Large intestine (tissue), 3 donors: ENCODE measurements at regions not wholly inside any gene's neighbourhood (a gene's known extent, or its start where the extent isn't known, plus 50 kb on each side); places are given as distances from the start of the nearest gene placed in this dataset.

Source experiments
- DNase-seq, 2 donors: peaks; one replicate each; pipeline versions ENCODE4 v3.0.0 to v3.0.0-alpha.2; 2013
- H3K27ac ChIP-seq: one replicate; pipeline ENCODE4 v1.5.1; 2013; ENCODE audit warnings: low read length
- H3K27me3 ChIP-seq: 2 replicates; pipeline ENCODE4 v1.6.1; 2013; ENCODE audit warnings: low read length; ENCODE audit not compliant: control insufficient read depth, insufficient read depth
- H3K36me3 ChIP-seq: 2 replicates; pipeline ENCODE4 v1.6.1; 2013; ENCODE audit warnings: low read length; ENCODE audit not compliant: control insufficient read depth, insufficient read depth
- H3K4me1 ChIP-seq: one replicate; pipeline ENCODE4 v1.6.1; 2013; ENCODE audit warnings: low read length; ENCODE audit not compliant: control insufficient read depth, insufficient read depth
- H3K4me3 ChIP-seq: one replicate; pipeline ENCODE4 v1.5.1; 2013; ENCODE audit warnings: low read length
- H3K9me3 ChIP-seq: one replicate; pipeline ENCODE4 v1.6.1; 2013; ENCODE audit warnings: mild to moderate bottlenecking, low read depth, low read length, moderate library complexity; ENCODE audit not compliant: control insufficient read depth
- WGBS: methylation state at CpG from one replicate; pipeline ENCODE4 v1.1.5; 2013; ENCODE audit warnings: low lambda C conversion rate; ENCODE audit not compliant: insufficient coverage; 5-methylcytosine and 5-hydroxymethylcytosine counted together

GRCh38 chr11:119828006-119828405, 99.0 kb upstream of the NECTIN1 start:
- Histone ChIP-seq H3K27me3 (no peaks in the 10 kb centered on the region), H3K9me3 (peaks cover 3% of the 10 kb centered on the region), H3K4me1 (peaks cover 22% of the 10 kb centered on the region), H3K4me3 (no peak overlapping the region), H3K27ac (no peak overlapping the region), H3K36me3 (no peaks in the 10 kb centered on the region)
- 80% methylated on average over 1 of the region's 9 CpGs for WGBS
- DNase-seq, result peak; percentile 49 to 78

GRCh38 chr11:119827113-119827512, 98.1 kb upstream of the NECTIN1 start:
- no peaks in the 10 kb centered on the region for H3K36me3 ChIP-seq
- no peak overlapping the region for H3K27ac ChIP-seq
- no peak overlapping the region for H3K4me3 ChIP-seq
- DNase-seq, result no peak
- H3K27me3 ChIP-seq, result no peaks in the 10 kb centered on the region
- H3K9me3 ChIP-seq, result peaks cover 3% of the 10 kb centered on the region
- H3K4me1 ChIP-seq, result peaks cover 16% of the 10 kb centered on the region
- WGBS, result 40% methylated on average over 1 of the region's 2 CpGs

GRCh38 chr11:119823077-119823476, 94.1 kb upstream of the NECTIN1 start:
- Histone ChIP-seq H3K36me3 (no peaks in the 10 kb centered on the region), H3K4me3 (no peak overlapping the region), H3K4me1 (peaks cover 4% of the 10 kb centered on the region), H3K9me3 (peaks cover 3% of the 10 kb centered on the region), H3K27ac (no peak overlapping the region), H3K27me3 (no peaks in the 10 kb centered on the region)
- 100% methylated on average over 1 of the region's 15 CpGs for WGBS
- no peak for DNase-seq

DNA sequence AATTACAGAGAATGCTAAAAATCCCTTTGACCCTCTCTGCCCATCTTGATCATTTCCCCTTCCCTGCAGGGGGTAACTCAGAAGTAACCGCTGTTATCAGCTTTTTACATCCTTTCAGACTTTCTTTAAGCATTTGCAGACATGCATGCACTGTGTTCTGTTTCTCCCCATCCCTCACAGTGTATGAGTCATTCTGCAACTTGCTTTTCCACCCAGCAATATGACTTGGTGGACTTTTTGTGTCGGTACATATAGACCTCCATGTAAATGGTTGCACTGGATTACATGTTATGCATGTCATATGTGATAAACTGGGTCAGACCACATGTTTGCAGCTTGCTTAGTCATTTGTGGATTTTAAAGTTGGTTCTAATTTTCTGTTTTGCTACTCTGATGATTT, 87.7 kb upstream of the NECTIN1 start:
- Histone ChIP-seq H3K27ac (no peak overlapping the region), H3K27me3 (no peaks in the 10 kb centered on the region), H3K9me3 (no peaks in the 10 kb centered on the region), H3K36me3 (no peaks in the 10 kb centered on the region), H3K4me1 (peaks cover 2% of the 10 kb centered on the region), H3K4me3 (no peak overlapping the region)
- 80% methylated on average over 1 of the region's 2 CpGs for WGBS
- no peak for DNase-seq

GRCh38 chr11:119814766-119815165, 85.8 kb upstream of the NECTIN1 start:
- no peaks in the 10 kb centered on the region for H3K9me3 ChIP-seq
- H3K4me1 ChIP-seq, result peaks cover 3% of the 10 kb centered on the region
- DNase-seq, result no peak

GRCh38 chr11:119810478-119811232, 81.7 kb upstream of the NECTIN1 start:
- no peak overlapping the region for H3K27ac ChIP-seq
- H3K4me3 ChIP-seq, result no peak overlapping the region
- no peak for DNase-seq
- 100% methylated on average over 2 of the region's 14 CpGs for WGBS
- no peaks in the 10 kb centered on the region for H3K9me3 ChIP-seq
- peaks cover 10% of the 10 kb centered on the region for H3K4me1 ChIP-seq
- no peaks in the 10 kb centered on the region for H3K36me3 ChIP-seq
- no peaks in the 10 kb centered on the region for H3K27me3 ChIP-seq

More at GRCh38 chr11:119814766-119815165, 85.8 kb upstream of the NECTIN1 start:
- no peaks in the 10 kb centered on the region for H3K27me3 ChIP-seq
- H3K4me3 ChIP-seq, result no peak overlapping the region
- H3K27ac ChIP-seq, result no peak overlapping the region
- H3K36me3 ChIP-seq, result no peaks in the 10 kb centered on the region

DNA sequence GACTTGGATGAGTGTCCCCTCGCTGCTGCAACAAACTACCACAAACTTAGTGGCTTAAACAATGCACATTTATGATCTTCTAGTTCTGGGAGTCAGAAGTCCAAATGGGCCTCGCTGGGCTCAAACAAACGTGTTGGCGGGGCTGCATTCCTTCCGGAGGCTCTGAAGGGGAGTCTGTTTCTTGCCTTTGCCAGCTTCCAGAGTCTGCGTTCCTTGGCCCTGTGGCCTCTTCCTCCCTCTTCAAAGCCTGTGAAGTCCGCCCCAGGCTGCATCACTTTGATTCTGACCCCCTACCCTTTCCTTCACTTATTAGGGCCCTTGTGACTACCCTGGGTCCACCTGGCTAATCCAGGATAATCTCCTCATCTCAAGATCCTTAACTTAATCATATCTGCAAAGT, 80.3 kb upstream of the NECTIN1 start:
- WGBS, result no CpG with 5 or more reads among the region's 7 CpGs

DNA sequence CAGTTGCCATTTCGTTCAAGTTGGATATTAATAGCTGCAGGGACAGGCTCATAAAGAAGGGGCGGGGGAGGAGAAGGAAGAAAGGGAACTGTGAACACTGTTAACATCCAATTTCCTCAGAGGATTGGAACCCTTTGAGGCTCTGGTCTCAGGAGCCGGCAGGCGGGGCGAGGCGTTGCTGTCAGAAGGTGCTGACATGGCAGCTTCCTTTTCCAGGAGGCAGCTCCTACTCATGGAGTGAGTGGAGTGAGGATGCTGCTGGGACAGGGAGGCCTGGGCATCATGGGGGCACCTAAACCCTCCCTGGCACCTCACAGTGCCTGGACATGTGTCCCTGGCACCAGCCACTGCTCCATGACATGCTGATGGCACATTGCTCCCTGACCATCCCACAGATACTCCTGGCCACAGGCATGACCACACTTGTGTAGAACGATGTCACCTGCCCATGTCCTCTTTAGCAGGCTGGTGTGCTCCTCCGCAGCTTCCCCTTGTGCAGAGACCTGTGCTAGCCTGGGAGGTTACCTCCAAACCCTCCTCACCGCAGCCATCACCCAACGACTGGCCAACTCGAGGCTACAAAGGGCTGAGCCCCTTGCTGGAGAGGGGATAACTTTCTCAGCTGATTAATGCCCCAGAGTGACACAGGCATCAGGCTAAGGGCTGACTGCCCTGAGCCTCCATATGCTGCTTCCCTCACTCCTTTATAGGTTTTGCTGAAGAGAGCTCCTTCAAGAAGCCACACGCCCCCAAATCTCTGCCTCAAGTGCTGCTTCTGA, 79.6 kb upstream of the NECTIN1 start:
- H3K4me3 ChIP-seq, result no peak overlapping the region
- H3K36me3 ChIP-seq, result no peaks in the 10 kb centered on the region
- H3K4me1 ChIP-seq, result peaks cover 10% of the 10 kb centered on the region
- H3K27me3 ChIP-seq, result no peaks in the 10 kb centered on the region
- no peaks in the 10 kb centered on the region for H3K9me3 ChIP-seq
- DNase-seq, result no peak
- no peak overlapping the region for H3K27ac ChIP-seq
- WGBS, result 100% methylated on average over 1 of the region's 12 CpGs

More for the DNA sequence above, 80.3 kb upstream of the NECTIN1 start:
- no peak for DNase-seq
- no peak overlapping the region for H3K4me3 ChIP-seq
- no peak overlapping the region for H3K27ac ChIP-seq
- no peaks in the 10 kb centered on the region for H3K9me3 ChIP-seq
- H3K4me1 ChIP-seq, result peaks cover 10% of the 10 kb centered on the region
- H3K36me3 ChIP-seq, result no peaks in the 10 kb centered on the region
- no peaks in the 10 kb centered on the region for H3K27me3 ChIP-seq

GRCh38 chr11:119807841-119808240, 78.8 kb upstream of the NECTIN1 start:
- Histone ChIP-seq H3K9me3 (no peaks in the 10 kb centered on the region), H3K27me3 (no peaks in the 10 kb centered on the region), H3K4me3 (no peak overlapping the region), H3K4me1 (peaks cover 10% of the 10 kb centered on the region), H3K27ac (no peak overlapping the region), H3K36me3 (no peaks in the 10 kb centered on the region)
- no peak for DNase-seq
- no CpG with 5 or more reads among the region's 3 CpGs for WGBS

DNA sequence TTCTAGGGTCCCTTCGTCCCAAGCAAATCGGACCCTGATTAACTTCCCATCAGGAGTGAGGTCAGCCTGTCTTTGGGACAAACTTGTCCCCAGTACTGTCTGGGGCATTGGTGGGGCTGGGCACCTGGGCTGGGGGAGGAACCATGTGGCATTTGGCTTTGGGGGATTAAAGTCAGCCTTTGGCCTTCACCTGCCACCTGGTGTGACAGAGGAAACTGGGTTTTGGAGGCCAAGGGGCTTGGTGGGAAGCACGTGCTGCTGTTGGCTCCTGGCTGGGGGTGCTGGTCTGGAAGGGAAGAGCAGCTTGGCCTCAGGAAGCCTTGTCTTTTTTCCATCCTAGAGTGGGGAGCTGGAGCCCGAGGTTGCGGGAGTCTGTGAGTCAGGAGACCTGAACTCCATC, 78.4 kb upstream of the NECTIN1 start:
- H3K27ac ChIP-seq, result no peak overlapping the region
- no peaks in the 10 kb centered on the region for H3K36me3 ChIP-seq
- WGBS, result no CpG with 5 or more reads among the region's 5 CpGs
- H3K4me3 ChIP-seq, result no peak overlapping the region
- no peaks in the 10 kb centered on the region for H3K9me3 ChIP-seq
- no peaks in the 10 kb centered on the region for H3K27me3 ChIP-seq
- peaks cover 10% of the 10 kb centered on the region for H3K4me1 ChIP-seq
- no peak for DNase-seq
